ENCODE measurements at regions not wholly inside any gene's neighbourhood (a gene's known extent, or its start where the extent isn't known, plus 50 kb on each side); places are given as distances from the start of the nearest gene placed in this dataset.

DNA sequence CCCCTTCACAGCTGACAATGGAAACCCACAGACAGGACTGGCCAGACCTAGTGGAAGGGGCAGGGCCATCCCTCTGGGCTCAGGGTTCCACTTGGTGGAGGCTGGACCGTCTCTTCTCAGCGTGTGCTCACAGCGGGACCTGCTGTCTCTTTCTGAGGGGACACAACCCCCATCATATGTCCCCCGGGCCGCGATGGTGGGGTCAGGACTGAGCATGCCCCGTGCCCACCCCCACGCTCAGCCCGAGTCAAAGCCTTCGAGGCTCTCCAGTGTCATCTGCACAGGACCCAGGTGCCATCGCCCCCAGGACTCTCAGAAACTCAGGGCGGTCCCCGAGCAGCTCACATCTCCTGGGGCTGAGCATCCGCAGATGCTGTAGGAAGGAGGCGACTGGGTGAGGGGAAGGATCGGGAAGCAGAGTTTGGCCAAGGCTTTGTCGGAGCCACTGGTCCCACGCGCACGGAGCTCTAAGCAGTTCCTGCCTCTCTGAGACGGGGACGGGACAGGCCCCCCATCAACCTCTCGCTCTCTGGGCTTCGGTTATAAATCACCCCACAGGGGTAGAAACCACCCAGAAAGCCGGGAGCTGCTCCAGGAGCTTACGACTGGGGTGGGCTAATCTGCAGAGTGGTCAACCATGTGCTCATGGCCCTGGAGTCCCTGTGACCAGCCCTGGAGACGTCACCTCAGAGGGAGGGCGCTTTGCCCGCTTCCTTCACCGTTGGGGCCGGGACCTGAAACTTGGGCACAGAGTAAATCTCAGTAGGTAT lies 183.4 kb upstream of the SULF2 start:
- Histone ChIP-seq H3K9me3 (no peaks in the 10 kb centered on the region), H3K4me3 (ENCODE audit: low read depth, low read length) (no peak overlapping the region), H3K27me3 (replicated peaks; ENCODE audit: control insufficient read depth, insufficient read depth, low read length) (no peaks in the 10 kb centered on the region), H3K4me1 (peaks cover 2% of the 10 kb centered on the region; the same call in 1 of the 2 replicates), H3K36me3 (ENCODE audit: control insufficient read depth, insufficient read depth, low read length) (no peaks in the 10 kb centered on the region)
- H3K36me3 Mint-ChIP-seq (ENCODE audit: insufficient read depth, unreplicated experiment) = no peaks in the 10 kb centered on the region
- intact Hi-C loops (cut with micrococcal nuclease; ENCODE audit: unreplicated experiment) = no loop called here
- POLR2A ChIA-PET = no interaction called here
- H3K4me1 Mint-ChIP-seq (ENCODE audit: low read depth, unreplicated experiment) = no peaks in the 10 kb centered on the region
- BruUV-seq (replicated peaks) = no TSS peak
- no peak overlapping the region for H3K4me3 Mint-ChIP-seq (ENCODE audit: unreplicated experiment)
- no peak overlapping the region for H3K27ac Mint-ChIP-seq (ENCODE audit: unreplicated experiment)
- no peak for TF ChIP-seq CTCF (IDR thresholded peaks at IDR 0.05; ENCODE audit: insufficient read depth in 1 of 2, low read depth in 1 of 2, low read length in 1 of 2, severe bottlenecking in 1 of 2, unreplicated experiment in 1 of 2)
- CTCF ChIA-PET = no interaction called here
- H3K27me3 Mint-ChIP-seq (ENCODE audit: insufficient read depth, unreplicated experiment) = no peaks in the 10 kb centered on the region
- DNase-seq = no peak
- no peaks in the 10 kb centered on the region for H3K9me3 Mint-ChIP-seq (ENCODE audit: unreplicated experiment)

- intact Hi-C loops (cut with micrococcal nuclease; ENCODE audit: unreplicated experiment) = no loop called here
- ChIA-PET POLR2A (no interaction called here), CTCF (interaction anchor here (0.7 kb wide), 1 partner anchor 570 kb away, joined by 3 read pairs; no protein-coding TSS in a partner anchor)
- Histone ChIP-seq H3K4me1 (peaks cover 11% of the 10 kb centered on the region), H3K4me3 (ENCODE audit: low read depth, low read length) (no peak overlapping the region), H3K9me3 (no peaks in the 10 kb centered on the region), H3K27me3 (replicated peaks; ENCODE audit: control insufficient read depth, insufficient read depth, low read length) (no peaks in the 10 kb centered on the region), H3K36me3 (ENCODE audit: control insufficient read depth, insufficient read depth, low read length) (no peaks in the 10 kb centered on the region)
- H3K27ac Mint-ChIP-seq (ENCODE audit: unreplicated experiment) = no peak overlapping the region
- no peak for TF ChIP-seq CTCF (IDR thresholded peaks at IDR 0.05; ENCODE audit: insufficient read depth in 1 of 2, low read depth in 1 of 2, low read length in 1 of 2, severe bottlenecking in 1 of 2, unreplicated experiment in 1 of 2)
- H3K36me3 Mint-ChIP-seq (ENCODE audit: insufficient read depth, unreplicated experiment) = no peaks in the 10 kb centered on the region
- BruUV-seq (replicated peaks) = no TSS peak
- peaks cover 8% of the 10 kb centered on the region for H3K4me1 Mint-ChIP-seq (ENCODE audit: low read depth, unreplicated experiment)
- H3K4me3 Mint-ChIP-seq (ENCODE audit: unreplicated experiment) = no peak overlapping the region
- no peaks in the 10 kb centered on the region for H3K27me3 Mint-ChIP-seq (ENCODE audit: insufficient read depth, unreplicated experiment)
- DNase-seq = no peak
- H3K9me3 Mint-ChIP-seq (ENCODE audit: unreplicated experiment) = no peaks in the 10 kb centered on the region
Observed at GRCh38 chr20:47964149-47964548, 178.9 kb upstream of the SULF2 start.

DNA sequence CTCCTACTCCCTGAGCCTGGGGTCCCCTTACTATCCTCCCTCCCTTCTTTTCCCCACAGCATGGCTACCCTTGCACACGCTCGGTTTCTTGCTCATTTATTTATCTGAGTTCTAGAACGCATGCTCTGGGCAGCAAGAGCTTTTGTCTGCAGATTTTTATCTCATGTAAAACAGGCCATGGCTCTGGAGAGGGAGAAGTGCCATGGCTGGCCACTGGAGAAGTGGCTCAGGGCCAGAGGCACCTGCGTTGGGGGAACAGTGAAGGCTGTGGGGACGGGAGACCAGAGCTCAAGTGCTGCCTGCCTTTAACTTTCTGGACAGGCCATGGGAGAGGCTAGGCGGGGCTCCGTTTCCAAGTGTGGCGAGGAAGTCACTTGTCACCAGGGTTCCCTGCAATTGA lies 177.7 kb upstream of the SULF2 start:
- TF ChIP-seq CTCF (IDR thresholded peaks at IDR 0.05; ENCODE audit: insufficient read depth in 1 of 2, low read depth in 1 of 2, low read length in 1 of 2, severe bottlenecking in 1 of 2, unreplicated experiment in 1 of 2) = no peak

More for the DNA sequence above, 177.7 kb upstream of the SULF2 start:
- ChIA-PET POLR2A (no interaction called here), CTCF (interaction anchor here (0.5 kb wide), 1 partner anchor 129 kb away, joined by 8 read pairs; no protein-coding TSS in a partner anchor)
- peaks cover 11% of the 10 kb centered on the region for H3K4me1 ChIP-seq
- no peaks in the 10 kb centered on the region for H3K36me3 Mint-ChIP-seq (ENCODE audit: insufficient read depth, unreplicated experiment)
- H3K4me3 Mint-ChIP-seq (ENCODE audit: unreplicated experiment) = no peak overlapping the region
- H3K27me3 Mint-ChIP-seq (ENCODE audit: insufficient read depth, unreplicated experiment) = no peaks in the 10 kb centered on the region
- H3K36me3 ChIP-seq (ENCODE audit: control insufficient read depth, insufficient read depth, low read length) = no peaks in the 10 kb centered on the region
- no TSS peak for BruUV-seq (replicated peaks)
- intact Hi-C loops (cut with micrococcal nuclease; ENCODE audit: unreplicated experiment) = no loop called here
- peaks cover 8% of the 10 kb centered on the region for H3K4me1 Mint-ChIP-seq (ENCODE audit: low read depth, unreplicated experiment)
- no peak overlapping the region for H3K4me3 ChIP-seq (ENCODE audit: low read depth, low read length)
- no peak overlapping the region for H3K27ac Mint-ChIP-seq (ENCODE audit: unreplicated experiment)
- H3K27me3 ChIP-seq (replicated peaks; ENCODE audit: control insufficient read depth, insufficient read depth, low read length) = no peaks in the 10 kb centered on the region
- no peaks in the 10 kb centered on the region for H3K9me3 ChIP-seq
- H3K9me3 Mint-ChIP-seq (ENCODE audit: unreplicated experiment) = no peaks in the 10 kb centered on the region
- no peak for DNase-seq

Measured in Caco-2 (cell line).